ENCODE measurements at regions not wholly inside any gene's neighbourhood (a gene's known extent, or its start where the extent isn't known, plus 50 kb on each side); places are given as distances from the start of the nearest gene placed in this dataset.

DNA sequence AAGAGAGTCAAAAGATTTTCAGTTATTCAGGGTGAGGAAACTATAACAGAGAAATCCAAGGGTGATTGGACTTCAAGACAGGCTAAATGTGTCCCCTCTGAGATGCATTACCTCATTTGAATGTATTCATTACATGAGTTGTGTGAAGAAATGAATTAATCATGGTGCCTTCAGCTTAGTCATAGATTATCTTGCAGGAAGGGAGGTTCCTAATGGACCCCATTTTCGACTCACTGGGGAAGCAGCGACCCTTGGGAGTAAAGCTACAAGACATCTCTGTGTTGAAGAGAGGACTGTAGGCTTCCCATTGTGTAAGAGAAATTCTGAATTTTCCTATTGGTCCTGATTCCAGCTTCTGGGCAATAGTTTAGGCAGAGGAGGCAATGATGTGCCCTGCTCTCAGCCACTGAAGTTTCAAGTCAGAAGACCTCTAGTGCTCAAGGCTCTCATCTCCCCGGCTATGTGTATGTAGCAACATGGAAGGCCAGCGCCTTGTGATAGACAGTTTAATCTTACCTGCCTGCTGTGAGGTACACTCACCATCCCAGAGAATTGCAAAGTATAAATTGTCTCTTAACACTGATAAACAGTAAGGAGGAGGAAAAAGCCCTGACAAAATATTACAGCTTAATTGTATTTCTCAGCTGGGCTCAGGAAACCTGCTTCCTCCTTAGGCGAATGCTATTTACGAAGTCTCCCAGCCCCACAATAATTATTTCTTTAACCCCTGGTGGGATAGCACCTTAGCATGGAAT, 133.8 kb downstream of the PDCD6IP start:
- in situ Hi-C loops (cut with MboI; ENCODE audit: low sequenced_read_pairs, unreplicated experiment), result no loop called here
- TF ChIP-seq, protein P1, sequence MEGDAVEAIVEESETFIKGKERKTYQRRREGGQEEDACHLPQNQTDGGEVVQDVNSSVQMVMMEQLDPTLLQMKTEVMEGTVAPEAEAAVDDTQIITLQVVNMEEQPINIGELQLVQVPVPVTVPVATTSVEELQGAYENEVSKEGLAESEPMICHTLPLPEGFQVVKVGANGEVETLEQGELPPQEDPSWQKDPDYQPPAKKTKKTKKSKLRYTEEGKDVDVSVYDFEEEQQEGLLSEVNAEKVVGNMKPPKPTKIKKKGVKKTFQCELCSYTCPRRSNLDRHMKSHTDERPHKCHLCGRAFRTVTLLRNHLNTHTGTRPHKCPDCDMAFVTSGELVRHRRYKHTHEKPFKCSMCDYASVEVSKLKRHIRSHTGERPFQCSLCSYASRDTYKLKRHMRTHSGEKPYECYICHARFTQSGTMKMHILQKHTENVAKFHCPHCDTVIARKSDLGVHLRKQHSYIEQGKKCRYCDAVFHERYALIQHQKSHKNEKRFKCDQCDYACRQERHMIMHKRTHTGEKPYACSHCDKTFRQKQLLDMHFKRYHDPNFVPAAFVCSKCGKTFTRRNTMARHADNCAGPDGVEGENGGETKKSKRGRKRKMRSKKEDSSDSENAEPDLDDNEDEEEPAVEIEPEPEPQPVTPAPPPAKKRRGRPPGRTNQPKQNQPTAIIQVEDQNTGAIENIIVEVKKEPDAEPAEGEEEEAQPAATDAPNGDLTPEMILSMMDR (IDR thresholded peaks at IDR 0.05; ENCODE audit: borderline replicate concordance, control extremely low read depth, extremely low read depth, insufficient read depth, missing control alignments), result no peak

DNA sequence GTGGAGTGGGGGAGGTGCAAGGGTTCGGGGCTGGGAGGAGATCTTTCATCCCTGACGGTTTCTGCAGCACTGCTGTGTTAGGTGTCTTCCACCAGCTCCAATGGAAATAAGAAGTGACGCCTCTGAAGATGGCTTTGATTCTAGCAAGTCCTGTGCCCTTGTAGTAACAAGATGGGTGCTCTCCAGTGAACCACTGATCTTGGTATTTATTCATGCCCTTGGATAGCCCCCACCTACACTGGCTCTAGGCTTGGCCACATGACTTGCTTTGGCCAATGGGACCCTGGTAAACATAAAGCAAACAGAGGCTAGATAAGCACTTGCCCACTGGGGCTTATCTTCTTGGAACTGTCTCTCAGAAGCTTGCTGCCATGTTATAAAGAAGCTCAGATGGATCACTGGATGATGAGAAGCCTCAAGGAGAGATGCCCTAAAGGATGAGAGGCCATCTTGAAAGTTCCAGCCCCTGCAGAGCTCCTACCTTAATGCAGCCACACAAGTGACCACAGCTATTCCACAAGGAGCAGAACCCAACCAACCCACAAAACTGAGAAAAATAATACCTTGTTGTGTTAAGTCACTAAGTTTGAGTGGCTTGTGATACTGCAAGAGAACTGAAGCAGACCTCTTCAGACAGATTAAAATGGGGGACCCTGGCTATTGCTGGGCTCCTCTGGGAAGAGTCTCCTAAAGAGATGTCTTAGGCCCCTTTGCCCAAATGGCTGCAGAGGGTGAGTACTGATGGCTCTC, 137.9 kb downstream of the PDCD6IP start:
- TF ChIP-seq, protein P1 (IDR thresholded peaks at IDR 0.05; ENCODE audit: borderline replicate concordance, control extremely low read depth, extremely low read depth, insufficient read depth, missing control alignments), result no peak
- DNase-seq (ENCODE audit: low spot score), result no peak
- in situ Hi-C loops (cut with MboI; ENCODE audit: low sequenced_read_pairs, unreplicated experiment), result no loop called here

More for the DNA sequence above, 133.8 kb downstream of the PDCD6IP start:
- DNase-seq (ENCODE audit: low spot score), result no peak

DNA sequence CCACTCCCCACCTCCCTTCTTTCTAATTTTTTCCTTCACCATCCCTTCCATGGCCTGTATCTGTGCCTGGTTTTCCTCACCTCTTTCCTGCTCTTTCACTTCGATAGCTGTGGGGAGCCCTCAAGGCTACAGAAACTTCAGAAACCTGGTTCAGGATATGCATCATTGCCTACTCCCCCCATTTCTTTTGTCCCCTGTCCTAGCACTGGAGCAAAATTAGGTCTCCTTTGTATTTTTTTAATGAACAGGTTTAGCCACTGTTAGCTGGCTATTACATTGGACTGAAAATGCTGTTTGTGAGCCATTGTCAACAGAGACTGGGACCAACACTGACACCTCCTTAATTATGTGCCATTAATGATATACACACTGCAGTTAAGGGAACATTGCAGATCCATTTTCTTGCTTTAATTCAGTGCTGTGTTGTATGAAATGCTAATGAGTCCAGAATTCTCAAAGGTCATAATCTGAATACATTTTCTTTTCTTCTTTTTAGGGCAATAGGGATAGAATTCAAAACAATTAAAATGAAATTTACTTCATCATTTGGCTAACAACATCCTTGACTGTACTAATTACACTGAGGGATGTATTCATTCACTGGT, 138.6 kb downstream of the PDCD6IP start:
- in situ Hi-C loops (cut with MboI; ENCODE audit: low sequenced_read_pairs, unreplicated experiment), result no loop called here
- TF ChIP-seq, protein P1 (IDR thresholded peaks at IDR 0.05; ENCODE audit: borderline replicate concordance, control extremely low read depth, extremely low read depth, insufficient read depth, missing control alignments), result no peak
- DNase-seq (ENCODE audit: low spot score), result no peak

DNA sequence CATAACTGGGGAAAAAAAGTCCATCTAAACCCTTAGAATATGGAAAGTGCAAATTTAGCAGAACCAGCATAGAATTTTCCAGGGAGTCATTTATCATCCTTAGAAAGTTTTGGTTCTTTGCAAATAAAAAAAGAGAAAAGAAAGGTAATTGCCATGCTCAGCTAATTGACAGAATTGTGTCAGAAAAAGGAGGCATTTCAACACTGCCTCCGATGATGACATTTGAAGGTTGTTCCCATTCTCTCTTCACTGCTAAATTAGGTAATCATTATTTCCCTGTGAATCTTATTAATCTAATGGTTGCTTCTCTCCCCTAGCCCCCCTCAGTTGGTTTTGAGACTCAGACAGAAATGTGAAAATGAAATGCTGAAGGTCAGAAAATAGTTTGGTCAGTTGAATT, 139.2 kb downstream of the PDCD6IP start:
- no peak for DNase-seq (ENCODE audit: low spot score)
- TF ChIP-seq, protein P1 (IDR thresholded peaks at IDR 0.05; ENCODE audit: borderline replicate concordance, control extremely low read depth, extremely low read depth, insufficient read depth, missing control alignments), result no peak
- in situ Hi-C loops (cut with MboI; ENCODE audit: low sequenced_read_pairs, unreplicated experiment), result no loop called here

DNA sequence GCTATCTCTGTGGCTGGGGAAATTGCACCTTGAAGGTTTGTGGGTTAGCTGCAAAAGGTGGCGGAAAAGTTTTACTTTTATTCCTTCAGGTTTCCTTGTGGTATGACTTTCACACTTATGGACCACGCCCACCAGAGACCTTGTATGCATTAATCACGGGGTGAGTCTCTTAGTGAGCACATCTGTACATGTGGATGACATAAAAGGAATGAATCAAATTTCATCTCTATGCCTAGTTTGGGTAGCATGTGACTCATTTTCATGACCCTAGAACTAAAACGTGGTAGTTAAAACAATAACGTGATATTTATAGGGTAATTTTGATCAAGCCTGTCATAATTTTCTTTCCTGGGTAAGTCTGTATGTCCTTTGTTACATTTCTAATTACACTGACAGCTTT, 141.7 kb downstream of the PDCD6IP start:
- in situ Hi-C loops (cut with MboI; ENCODE audit: low sequenced_read_pairs, unreplicated experiment), result no loop called here
- DNase-seq (ENCODE audit: low spot score), result no peak
- TF ChIP-seq, protein P1 (IDR thresholded peaks at IDR 0.05; ENCODE audit: borderline replicate concordance, control extremely low read depth, extremely low read depth, insufficient read depth, missing control alignments), result no peak

DNA sequence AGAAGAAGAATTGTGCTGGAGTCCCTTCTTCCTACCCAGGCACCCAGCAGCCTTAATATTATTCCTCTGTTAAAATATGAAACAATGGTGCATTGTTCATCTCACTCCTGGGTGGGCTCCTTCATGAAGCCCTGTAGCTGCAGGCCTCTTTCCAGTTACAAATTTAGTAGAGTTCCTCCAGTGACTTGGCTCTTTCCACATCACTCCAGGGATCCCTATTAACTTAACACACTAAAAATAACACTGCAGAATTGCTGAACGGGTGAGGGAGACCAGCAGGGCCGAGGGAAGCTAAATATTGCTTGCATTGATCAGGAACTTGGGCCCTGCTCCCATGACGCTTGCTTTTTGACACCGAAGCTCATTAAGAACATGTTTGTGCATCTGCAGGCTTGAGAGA, 142.3 kb downstream of the PDCD6IP start:
- TF ChIP-seq, protein P1 (IDR thresholded peaks at IDR 0.05; ENCODE audit: borderline replicate concordance, control extremely low read depth, extremely low read depth, insufficient read depth, missing control alignments), result no peak
- in situ Hi-C loops (cut with MboI; ENCODE audit: low sequenced_read_pairs, unreplicated experiment), result no loop called here
- no peak for DNase-seq (ENCODE audit: low spot score)
